ENCODE measurements at regions not wholly inside any gene's neighbourhood (a gene's known extent, or its start where the extent isn't known, plus 50 kb on each side); places are given as distances from the start of the nearest gene placed in this dataset.

DNA sequence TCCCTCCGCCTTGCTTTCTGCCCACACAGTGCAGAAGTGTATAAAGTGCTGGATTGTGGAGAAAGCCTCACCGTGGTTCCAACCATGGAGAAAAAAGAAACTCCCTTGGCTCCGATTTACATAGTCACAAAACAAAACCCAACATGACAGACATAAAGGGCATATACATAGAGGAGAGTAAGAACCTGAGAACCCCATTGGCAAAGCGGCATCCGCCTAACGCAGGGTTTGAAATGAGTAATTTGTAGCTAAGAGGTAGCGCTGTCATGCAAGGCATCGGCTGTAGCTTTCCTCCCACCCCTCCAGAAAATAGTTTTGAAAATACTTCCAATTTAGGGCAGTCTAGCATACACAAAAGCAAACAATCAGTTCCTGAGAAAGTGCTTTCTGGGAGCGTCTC, 126.0 kb upstream of the NRBF2 start:
- TF ChIP-seq CTCF (IDR thresholded peaks at IDR 0.05) = no peak
- TF ChIP-seq POLR2A (IDR thresholded peaks at IDR 0.05) = no peak

Measured in adrenal gland (tissue), 5 donors.